ENCODE measurements at regions not wholly inside any gene's neighbourhood (a gene's known extent, or its start where the extent isn't known, plus 50 kb on each side); places are given as distances from the start of the nearest gene placed in this dataset.
A peak's percentile ranks its signal among the peaks of the same experiment; 100 is the strongest.
"Not testable (repeated sequence)": the region's sequence is repeated elsewhere in the genome, so short reads cannot be mapped to it uniquely, and the experiment has no call there.

- Histone ChIP-seq H3K9me3 (ENCODE audit: insufficient read depth, low read depth, low read length) (no peaks in the 10 kb centered on the region), H3K9me2 (replicated peaks; ENCODE audit: low read depth, low read length) (no peaks in the 10 kb centered on the region), H2AFZ (ENCODE audit: low read length) (peak overlapping the region; percentile 36; the same call in 1 of the 2 replicates), H3F3A (ENCODE audit: low read depth) (no peaks in the 10 kb centered on the region), H3K4me1 (ENCODE audit: insufficient read depth, low read length, poor library complexity, severe bottlenecking) (peaks cover 4% of the 10 kb centered on the region), H3K9ac (ENCODE audit: low read depth, low read length, poor library complexity, severe bottlenecking) (no peak overlapping the region), H3K79me2 (ENCODE audit: insufficient read depth, low read length) (no peaks in the 10 kb centered on the region), H3K4me2 (ENCODE audit: low read depth, low read length, poor library complexity, severe bottlenecking) (no peak overlapping the region), H3K36me3 (ENCODE audit: insufficient read depth, low read length) (no peaks in the 10 kb centered on the region), H4K20me1 (ENCODE audit: insufficient read depth, low read length, poor library complexity, severe bottlenecking) (no peaks in the 10 kb centered on the region), H3K27me3 (ENCODE audit: insufficient read depth, low read length, poor library complexity, severe bottlenecking) (no peaks in the 10 kb centered on the region), H3K4me3 (ENCODE audit: low read length, poor library complexity, severe bottlenecking) (no peak overlapping the region)
- no peak for TF ChIP-seq EZH2phosphoT487 (IDR thresholded peaks at IDR 0.05; ENCODE audit: borderline replicate concordance)
- no peak for TF ChIP-seq CTCF (conservative IDR thresholded peaks at IDR 0.05; ENCODE audit: low read length)
These were observed 264.3 kb upstream of the ARHGEF26 start for GRCh38 chr3:153856932-153857331.

- Histone ChIP-seq H3K4me2 (ENCODE audit: low read depth, low read length, poor library complexity, severe bottlenecking) (no peak overlapping the region), H3K27me3 (ENCODE audit: insufficient read depth, low read length, poor library complexity, severe bottlenecking) (no peaks in the 10 kb centered on the region), H3K9me2 (replicated peaks; ENCODE audit: low read depth, low read length) (no peaks in the 10 kb centered on the region), H3K79me2 (ENCODE audit: insufficient read depth, low read length) (no peaks in the 10 kb centered on the region), H3K36me3 (ENCODE audit: insufficient read depth, low read length) (no peaks in the 10 kb centered on the region), H3K9me3 (ENCODE audit: insufficient read depth, low read depth, low read length) (no peaks in the 10 kb centered on the region), H4K20me1 (ENCODE audit: insufficient read depth, low read length, poor library complexity, severe bottlenecking) (no peaks in the 10 kb centered on the region), H2AFZ (ENCODE audit: low read length) (no peak overlapping the region), H3K4me1 (ENCODE audit: insufficient read depth, low read length, poor library complexity, severe bottlenecking) (no peaks in the 10 kb centered on the region), H3K9ac (ENCODE audit: low read depth, low read length, poor library complexity, severe bottlenecking) (no peak overlapping the region), H3F3A (ENCODE audit: low read depth) (no peaks in the 10 kb centered on the region), H3K4me3 (ENCODE audit: low read length, poor library complexity, severe bottlenecking) (no peak overlapping the region)
- TF ChIP-seq CTCF (conservative IDR thresholded peaks at IDR 0.05; ENCODE audit: low read length) (no peak), EZH2phosphoT487 (IDR thresholded peaks at IDR 0.05; ENCODE audit: borderline replicate concordance) (no peak)
These were observed 256.4 kb upstream of the ARHGEF26 start for GRCh38 chr3:153864793-153865192.

DNA sequence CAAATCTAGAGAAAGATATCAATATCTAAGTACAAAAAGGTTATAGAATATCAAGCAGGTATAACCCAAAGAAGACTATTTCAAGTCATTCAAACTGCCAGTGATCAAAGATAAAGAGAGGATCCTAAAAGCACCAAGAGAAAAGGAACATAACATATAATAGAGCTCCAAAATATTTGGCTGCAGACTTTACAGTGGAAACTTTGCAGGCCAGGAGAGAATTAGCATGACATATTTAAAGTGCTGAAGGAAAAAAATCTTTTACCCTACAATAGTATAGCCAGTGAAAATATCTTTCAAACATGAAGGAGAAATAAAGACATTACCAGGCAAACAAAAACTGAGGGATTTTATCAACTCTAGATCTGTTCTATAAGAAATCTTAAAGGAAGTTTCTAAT lies 254.3 kb upstream of the ARHGEF26 start:
- TF ChIP-seq CTCF (conservative IDR thresholded peaks at IDR 0.05; ENCODE audit: low read length) = no peak
- TF ChIP-seq EZH2phosphoT487 (IDR thresholded peaks at IDR 0.05; ENCODE audit: borderline replicate concordance) = no peak
- H3F3A ChIP-seq (ENCODE audit: low read depth) = no peaks in the 10 kb centered on the region
- H3K4me2 ChIP-seq (ENCODE audit: low read depth, low read length, poor library complexity, severe bottlenecking) = no peak overlapping the region
- H3K4me1 ChIP-seq (ENCODE audit: insufficient read depth, low read length, poor library complexity, severe bottlenecking) = no peaks in the 10 kb centered on the region
- H3K9ac ChIP-seq (ENCODE audit: low read depth, low read length, poor library complexity, severe bottlenecking) = no peak overlapping the region
- H3K9me3 ChIP-seq (ENCODE audit: insufficient read depth, low read depth, low read length) = no peaks in the 10 kb centered on the region
- no peak overlapping the region for H3K4me3 ChIP-seq (ENCODE audit: low read length, poor library complexity, severe bottlenecking)
- H3K27me3 ChIP-seq (ENCODE audit: insufficient read depth, low read length, poor library complexity, severe bottlenecking) = no peaks in the 10 kb centered on the region
- H3K79me2 ChIP-seq (ENCODE audit: insufficient read depth, low read length) = no peaks in the 10 kb centered on the region
- H3K36me3 ChIP-seq (ENCODE audit: insufficient read depth, low read length) = no peaks in the 10 kb centered on the region
- H4K20me1 ChIP-seq (ENCODE audit: insufficient read depth, low read length, poor library complexity, severe bottlenecking) = no peaks in the 10 kb centered on the region
- no peak overlapping the region for H2AFZ ChIP-seq (ENCODE audit: low read length)
- H3K9me2 ChIP-seq (replicated peaks; ENCODE audit: low read depth, low read length) = no peaks in the 10 kb centered on the region

GRCh38 chr3:153874348-153874747 lies 246.8 kb upstream of the ARHGEF26 start:
- H3F3A ChIP-seq (ENCODE audit: low read depth) = not testable (repeated sequence)

More at GRCh38 chr3:153874348-153874747, 246.8 kb upstream of the ARHGEF26 start:
- H4K20me1 ChIP-seq (ENCODE audit: insufficient read depth, low read length, poor library complexity, severe bottlenecking); H3K9me2 ChIP-seq (replicated peaks; ENCODE audit: low read depth, low read length); H3K27me3 ChIP-seq (ENCODE audit: insufficient read depth, low read length, poor library complexity, severe bottlenecking); H3K4me3 ChIP-seq (ENCODE audit: low read length, poor library complexity, severe bottlenecking); H2AFZ ChIP-seq (ENCODE audit: low read length); H3K9ac ChIP-seq (ENCODE audit: low read depth, low read length, poor library complexity, severe bottlenecking); H3K79me2 ChIP-seq (ENCODE audit: insufficient read depth, low read length); H3K36me3 ChIP-seq (ENCODE audit: insufficient read depth, low read length); H3K9me3 ChIP-seq (ENCODE audit: insufficient read depth, low read depth, low read length); H3K4me2 ChIP-seq (ENCODE audit: low read depth, low read length, poor library complexity, severe bottlenecking); H3K4me1 ChIP-seq (ENCODE audit: insufficient read depth, low read length, poor library complexity, severe bottlenecking): not testable (repeated sequence)
